ENCODE measurements at regions not wholly inside any gene's neighbourhood (a gene's known extent, or its start where the extent isn't known, plus 50 kb on each side); places are given as distances from the start of the nearest gene placed in this dataset.

DNA sequence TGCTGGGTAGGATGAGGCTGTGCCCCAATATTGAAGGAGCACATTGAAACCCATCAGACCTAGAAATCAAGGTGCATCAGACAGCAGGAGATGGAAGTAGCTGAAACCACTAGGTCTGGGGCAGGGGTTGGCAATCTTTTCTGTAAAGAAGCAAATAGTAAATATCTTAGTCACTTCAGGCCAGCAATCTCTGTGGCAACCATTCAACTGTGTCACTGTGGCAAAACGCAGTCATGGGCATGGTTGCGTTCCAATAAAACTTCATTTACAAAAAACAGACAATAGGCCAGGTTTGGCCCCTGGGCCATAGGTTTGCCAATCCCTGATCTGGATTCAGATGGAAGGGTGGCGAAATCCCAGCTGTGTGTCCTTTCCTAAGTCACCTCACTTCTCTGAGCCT, 397.3 kb downstream of the MED13L start:
- TF ChIP-seq, protein P1, sequence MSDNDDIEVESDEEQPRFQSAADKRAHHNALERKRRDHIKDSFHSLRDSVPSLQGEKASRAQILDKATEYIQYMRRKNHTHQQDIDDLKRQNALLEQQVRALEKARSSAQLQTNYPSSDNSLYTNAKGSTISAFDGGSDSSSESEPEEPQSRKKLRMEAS (IDR thresholded peaks at IDR 0.05; ENCODE audit: low read depth, low read length): no peak
- TF ChIP-seq, protein P2, sequence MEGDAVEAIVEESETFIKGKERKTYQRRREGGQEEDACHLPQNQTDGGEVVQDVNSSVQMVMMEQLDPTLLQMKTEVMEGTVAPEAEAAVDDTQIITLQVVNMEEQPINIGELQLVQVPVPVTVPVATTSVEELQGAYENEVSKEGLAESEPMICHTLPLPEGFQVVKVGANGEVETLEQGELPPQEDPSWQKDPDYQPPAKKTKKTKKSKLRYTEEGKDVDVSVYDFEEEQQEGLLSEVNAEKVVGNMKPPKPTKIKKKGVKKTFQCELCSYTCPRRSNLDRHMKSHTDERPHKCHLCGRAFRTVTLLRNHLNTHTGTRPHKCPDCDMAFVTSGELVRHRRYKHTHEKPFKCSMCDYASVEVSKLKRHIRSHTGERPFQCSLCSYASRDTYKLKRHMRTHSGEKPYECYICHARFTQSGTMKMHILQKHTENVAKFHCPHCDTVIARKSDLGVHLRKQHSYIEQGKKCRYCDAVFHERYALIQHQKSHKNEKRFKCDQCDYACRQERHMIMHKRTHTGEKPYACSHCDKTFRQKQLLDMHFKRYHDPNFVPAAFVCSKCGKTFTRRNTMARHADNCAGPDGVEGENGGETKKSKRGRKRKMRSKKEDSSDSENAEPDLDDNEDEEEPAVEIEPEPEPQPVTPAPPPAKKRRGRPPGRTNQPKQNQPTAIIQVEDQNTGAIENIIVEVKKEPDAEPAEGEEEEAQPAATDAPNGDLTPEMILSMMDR (IDR thresholded peaks at IDR 0.05; ENCODE audit: low read depth, low read length): no peak
- TF ChIP-seq POLR2A (IDR thresholded peaks at IDR 0.05; ENCODE audit: extremely low read depth, insufficient read length): no peak
- TF ChIP-seq MYC (IDR thresholded peaks at IDR 0.05; ENCODE audit: low read depth, low read length): no peak
